ENCODE measurements at regions not wholly inside any gene's neighbourhood (a gene's known extent, or its start where the extent isn't known, plus 50 kb on each side); places are given as distances from the start of the nearest gene placed in this dataset.
A peak's percentile ranks its signal among the peaks of the same experiment; 100 is the strongest.

DNA sequence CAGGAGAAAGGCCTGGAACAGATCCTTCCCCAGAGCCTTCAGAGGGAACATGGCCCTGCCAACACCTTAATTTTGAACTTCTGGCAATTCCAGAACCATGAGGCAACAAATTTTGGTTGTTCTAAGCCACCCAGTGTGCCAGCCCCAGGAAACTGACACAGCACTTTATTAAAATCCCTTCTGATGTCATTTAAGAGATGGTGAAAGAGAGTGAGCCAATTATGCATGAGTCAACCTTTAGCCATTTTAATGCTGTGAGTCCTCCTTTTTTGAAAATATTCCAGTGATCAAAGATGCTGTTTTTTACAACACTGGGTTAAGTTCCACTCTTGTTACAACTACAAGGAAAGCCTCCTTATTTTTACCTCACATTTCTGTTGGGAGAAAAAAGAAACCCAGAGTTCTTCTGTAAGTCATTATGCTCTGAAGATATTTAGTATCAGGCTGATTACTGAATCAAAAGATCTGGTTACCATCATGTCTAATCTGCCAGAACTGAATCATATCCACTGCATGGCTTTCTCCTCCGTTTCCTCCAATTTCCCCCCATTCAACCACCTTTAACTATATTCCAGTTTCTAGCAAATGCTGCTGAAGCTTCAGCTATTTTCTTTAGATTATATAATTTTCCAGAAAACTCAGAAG, 235.4 kb downstream of the TXNL1 start:
- 27 to 34% (median 33%) methylated on average over 1 of the region's 1 CpG for WGBS, 3 donors
- no peak overlapping the region for H3K27ac ChIP-seq

DNA sequence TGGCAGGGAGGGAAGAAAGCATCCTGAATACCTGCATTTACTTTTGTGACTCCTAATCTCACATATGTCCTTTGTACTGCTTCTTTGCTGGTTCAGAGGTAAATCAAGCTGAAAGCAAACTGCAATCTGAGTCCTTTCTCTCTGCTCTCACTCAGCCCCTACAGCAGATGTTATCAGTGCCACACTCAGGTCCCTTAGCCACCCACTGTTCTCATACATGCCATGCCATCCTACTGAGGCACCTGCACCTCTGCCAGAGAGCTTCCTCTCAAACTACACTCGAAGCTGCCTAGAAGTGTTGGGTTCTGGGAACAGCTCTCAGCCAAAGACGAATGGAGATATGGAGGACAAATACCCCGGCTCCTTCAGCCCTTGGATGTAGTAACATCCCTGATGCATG, 244.5 kb downstream of the TXNL1 start:
- TF ChIP-seq, protein P1, sequence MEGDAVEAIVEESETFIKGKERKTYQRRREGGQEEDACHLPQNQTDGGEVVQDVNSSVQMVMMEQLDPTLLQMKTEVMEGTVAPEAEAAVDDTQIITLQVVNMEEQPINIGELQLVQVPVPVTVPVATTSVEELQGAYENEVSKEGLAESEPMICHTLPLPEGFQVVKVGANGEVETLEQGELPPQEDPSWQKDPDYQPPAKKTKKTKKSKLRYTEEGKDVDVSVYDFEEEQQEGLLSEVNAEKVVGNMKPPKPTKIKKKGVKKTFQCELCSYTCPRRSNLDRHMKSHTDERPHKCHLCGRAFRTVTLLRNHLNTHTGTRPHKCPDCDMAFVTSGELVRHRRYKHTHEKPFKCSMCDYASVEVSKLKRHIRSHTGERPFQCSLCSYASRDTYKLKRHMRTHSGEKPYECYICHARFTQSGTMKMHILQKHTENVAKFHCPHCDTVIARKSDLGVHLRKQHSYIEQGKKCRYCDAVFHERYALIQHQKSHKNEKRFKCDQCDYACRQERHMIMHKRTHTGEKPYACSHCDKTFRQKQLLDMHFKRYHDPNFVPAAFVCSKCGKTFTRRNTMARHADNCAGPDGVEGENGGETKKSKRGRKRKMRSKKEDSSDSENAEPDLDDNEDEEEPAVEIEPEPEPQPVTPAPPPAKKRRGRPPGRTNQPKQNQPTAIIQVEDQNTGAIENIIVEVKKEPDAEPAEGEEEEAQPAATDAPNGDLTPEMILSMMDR (IDR thresholded peaks at IDR 0.05): no peak
- DNase-seq (no peak), ATAC-seq (no peak)
- H3K27me3 ChIP-seq (ENCODE audit: insufficient read depth in 3 of 3, low read length in 2 of 3): no peaks in the 10 kb centered on the region
- no peaks in the 10 kb centered on the region for H3K36me3 ChIP-seq (ENCODE audit: insufficient read depth in 1 of 2, low read depth in 1 of 2)
- H3K4me1 ChIP-seq: no peaks in the 10 kb centered on the region
- no peaks in the 10 kb centered on the region for H3K9me3 ChIP-seq
- no peak overlapping the region for H3K27ac ChIP-seq
- no peak overlapping the region for H3K4me3 ChIP-seq
- 86 to 97% (median 93%) methylated on average over 3 of the region's 3 CpGs for WGBS, 3 donors
- intact Hi-C loops (cut with DNase I): no loop called here

More for the DNA sequence above, 235.4 kb downstream of the TXNL1 start:
- ATAC-seq (peak in 3 of 4 donors; percentile 58 to 59 (median 58)), DNase-seq (peak; percentile 37 to 55)
- no peaks in the 10 kb centered on the region for H3K36me3 ChIP-seq (ENCODE audit: insufficient read depth in 1 of 2, low read depth in 1 of 2)
- TF ChIP-seq, protein P1 (IDR thresholded peaks at IDR 0.05): no peak
- H3K9me3 ChIP-seq: no peaks in the 10 kb centered on the region
- H3K4me3 ChIP-seq: no peak overlapping the region
- no peaks in the 10 kb centered on the region for H3K4me1 ChIP-seq
- H3K27me3 ChIP-seq (ENCODE audit: insufficient read depth in 3 of 3, low read length in 2 of 3): peaks cover 0 to 3% (median 0%) of the 10 kb centered on the region in 3 donors
- intact Hi-C loops (cut with DNase I): no loop called here

DNA sequence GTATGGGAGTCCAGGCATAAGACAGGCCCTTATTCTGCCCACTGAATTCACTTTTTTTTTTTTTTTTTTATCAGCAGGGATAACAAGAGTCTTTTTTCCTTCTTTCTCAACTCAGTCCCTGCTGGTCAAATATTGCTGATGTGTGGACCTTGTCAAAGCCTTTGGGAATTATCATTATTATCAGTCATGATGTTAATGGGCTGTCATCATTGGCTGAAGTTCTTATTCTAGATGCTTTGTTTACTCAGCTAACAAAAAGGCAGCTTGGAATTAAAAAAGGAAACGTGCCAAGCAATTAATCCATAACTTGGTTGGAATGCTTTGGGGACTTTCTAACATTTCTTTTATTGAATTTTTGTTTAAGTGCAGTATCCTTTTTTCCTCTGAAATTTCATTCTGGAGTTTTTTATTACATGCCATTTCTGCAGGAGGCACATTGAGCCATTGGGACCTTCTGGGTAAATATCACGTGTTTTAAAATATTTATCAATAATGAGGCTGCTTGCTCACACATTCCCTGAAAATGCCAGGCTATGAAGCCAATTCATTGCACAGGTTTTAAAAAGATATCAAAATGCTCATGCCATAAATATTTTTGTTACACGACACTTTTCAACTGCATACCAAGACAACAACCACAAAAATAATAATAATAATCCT, 246.3 kb downstream of the TXNL1 start:
- no peak for DNase-seq
- no peak for ATAC-seq
- Histone ChIP-seq H3K4me3 (no peak overlapping the region), H3K9me3 (no peaks in the 10 kb centered on the region), H3K27me3 (ENCODE audit: insufficient read depth in 3 of 3, low read length in 2 of 3) (no peaks in the 10 kb centered on the region), H3K27ac (no peak overlapping the region), H3K4me1 (no peaks in the 10 kb centered on the region), H3K36me3 (ENCODE audit: insufficient read depth in 1 of 2, low read depth in 1 of 2) (no peaks in the 10 kb centered on the region)
- 40 to 63% (median 42%) methylated on average over 3 of the region's 3 CpGs for WGBS, 3 donors
- TF ChIP-seq, protein P1 (IDR thresholded peaks at IDR 0.05): no peak
- intact Hi-C loops (cut with DNase I): no loop called here

DNA sequence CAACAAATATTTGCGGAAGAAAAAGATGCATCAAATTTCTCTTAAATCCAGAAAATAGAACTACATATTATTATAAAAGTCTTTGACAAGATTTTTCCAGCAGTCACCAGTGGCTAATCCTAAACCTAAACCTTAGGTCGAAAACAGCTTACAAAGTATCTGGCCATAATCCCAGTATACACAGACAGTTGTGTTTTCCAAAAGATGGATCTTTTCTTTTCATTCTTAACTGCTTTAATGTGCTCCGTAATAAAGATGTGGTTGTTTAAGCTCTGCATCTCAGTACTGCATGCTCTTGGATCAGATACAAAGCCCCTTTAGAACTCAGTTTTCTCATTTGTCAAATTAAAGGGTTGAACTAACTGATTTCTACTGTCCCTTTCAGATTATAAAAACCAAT, 247.8 kb downstream of the TXNL1 start:
- no peaks in the 10 kb centered on the region for H3K4me1 ChIP-seq
- WGBS, 3 donors: 55 to 63% (median 57%) methylated on average over 3 of the region's 3 CpGs
- TF ChIP-seq, protein P1 (IDR thresholded peaks at IDR 0.05): no peak
- H3K27ac ChIP-seq: no peak overlapping the region
- DNase-seq (no peak), ATAC-seq (no peak)
- H3K9me3 ChIP-seq: no peaks in the 10 kb centered on the region
- H3K4me3 ChIP-seq: no peak overlapping the region
- intact Hi-C loops (cut with DNase I): no loop called here
- no peaks in the 10 kb centered on the region for H3K36me3 ChIP-seq (ENCODE audit: insufficient read depth in 1 of 2, low read depth in 1 of 2)
- H3K27me3 ChIP-seq (ENCODE audit: insufficient read depth in 3 of 3, low read length in 2 of 3): no peaks in the 10 kb centered on the region

Measured in psoas muscle (tissue), 7 donors.